ENCODE measurements at regions not wholly inside any gene's neighbourhood (a gene's known extent, or its start where the extent isn't known, plus 50 kb on each side); places are given as distances from the start of the nearest gene placed in this dataset.
"Not testable (repeated sequence)": the region's sequence is repeated elsewhere in the genome, so short reads cannot be mapped to it uniquely, and the experiment has no call there.

DNA sequence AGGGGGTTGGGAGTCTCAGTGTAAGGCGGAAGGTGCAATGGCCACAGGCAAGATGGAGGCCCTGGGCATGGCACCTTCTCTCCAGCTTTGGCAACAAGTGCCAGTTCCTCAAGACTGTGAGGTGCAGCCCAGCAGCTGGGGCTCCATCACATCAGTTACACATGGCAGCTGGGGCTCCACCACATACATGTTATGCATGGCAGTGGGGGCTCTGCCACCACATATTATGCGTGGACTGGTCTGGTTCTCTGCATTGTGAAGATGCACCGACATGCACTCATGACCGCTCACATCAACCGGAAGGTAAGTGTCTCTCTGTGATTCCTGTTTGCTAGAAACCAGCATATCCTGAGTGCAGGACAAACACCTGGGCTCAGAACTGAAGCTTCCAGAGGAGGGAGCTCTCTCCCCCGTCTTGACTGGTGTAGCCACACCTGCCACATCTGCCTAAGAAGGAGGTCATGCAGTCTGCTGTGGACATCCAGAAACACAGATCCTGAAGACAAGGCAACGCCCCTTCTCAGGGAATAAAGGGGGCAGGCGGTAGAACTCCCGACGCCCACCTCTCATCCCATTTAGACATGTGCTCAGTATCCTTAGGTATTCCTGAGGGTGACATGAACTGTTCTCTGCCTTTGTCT is 104.1 kb upstream of the TMPRSS2 start:
- Histone ChIP-seq H3K36me3 (no peaks in the 10 kb centered on the region), H3K4me2 (peak overlapping the region; percentile 32), H3K4me3 (no peak overlapping the region), H3K4me1 (peaks cover 7% of the 10 kb centered on the region), H3F3A (ENCODE audit: low read depth) (no peaks in the 10 kb centered on the region), H3K79me2 (ENCODE audit: low read depth) (no peaks in the 10 kb centered on the region), H3K9me3 (ENCODE audit: low read depth) (no peaks in the 10 kb centered on the region), H3K9ac (no peak overlapping the region), H4K20me1 (ENCODE audit: low read depth) (no peaks in the 10 kb centered on the region), H3K27ac (no peak overlapping the region), H2AFZ (replicated peaks) (peak overlapping the region; percentile 60), H3K27me3 (no peaks in the 10 kb centered on the region)
- peak; percentile 64 for DNase-seq (ENCODE audit: low spot score)
- Mint-ChIP-seq H3K36me3 (no peaks in the 10 kb centered on the region), H3K27me3 (ENCODE audit: insufficient read depth, low read depth) (peaks cover 16% of the 10 kb centered on the region), H3K4me3 (no peak overlapping the region), H3K27ac (no peak overlapping the region), H3K4me1 (peaks cover 20% of the 10 kb centered on the region), H3K9me3 (no peaks in the 10 kb centered on the region)
- TF ChIP-seq CTCF (IDR thresholded peaks at IDR 0.05): no peak

- Histone ChIP-seq H3K4me2 (no peak overlapping the region), H3F3A (ENCODE audit: low read depth) (no peaks in the 10 kb centered on the region), H3K9ac (no peak overlapping the region), H3K36me3 (no peaks in the 10 kb centered on the region), H3K4me3 (no peak overlapping the region), H3K27ac (no peak overlapping the region), H4K20me1 (ENCODE audit: low read depth) (no peaks in the 10 kb centered on the region), H3K27me3 (no peaks in the 10 kb centered on the region), H3K4me1 (peaks cover 7% of the 10 kb centered on the region), H2AFZ (replicated peaks) (no peak overlapping the region), H3K79me2 (ENCODE audit: low read depth) (no peaks in the 10 kb centered on the region), H3K9me3 (ENCODE audit: low read depth) (no peaks in the 10 kb centered on the region)
- DNase-seq (ENCODE audit: low spot score): no peak
- H3K27ac Mint-ChIP-seq: no peak overlapping the region
- no peaks in the 10 kb centered on the region for H3K36me3 Mint-ChIP-seq
- H3K27me3 Mint-ChIP-seq (ENCODE audit: insufficient read depth, low read depth): peaks cover 16% of the 10 kb centered on the region
- H3K4me1 Mint-ChIP-seq: peaks cover 20% of the 10 kb centered on the region
- H3K9me3 Mint-ChIP-seq: no peaks in the 10 kb centered on the region
- TF ChIP-seq CTCF (IDR thresholded peaks at IDR 0.05): no peak
- no peak for TF ChIP-seq EZH2phosphoT487 (IDR thresholded peaks at IDR 0.05)
- TF ChIP-seq EZH2 (IDR thresholded peaks at IDR 0.05): no peak
- no peak overlapping the region for H3K4me3 Mint-ChIP-seq
Measured at GRCh38 chr21:41611441-41611840, 103.5 kb upstream of the TMPRSS2 start.

- not testable (repeated sequence) for H3K36me3 ChIP-seq; H3F3A ChIP-seq (ENCODE audit: low read depth); H3K36me3 Mint-ChIP-seq; H3K79me2 ChIP-seq (ENCODE audit: low read depth); H3K4me3 Mint-ChIP-seq; H3K27ac ChIP-seq; H3K9ac ChIP-seq; H4K20me1 ChIP-seq (ENCODE audit: low read depth); H3K9me3 ChIP-seq (ENCODE audit: low read depth); H3K27me3 ChIP-seq; H3K4me2 ChIP-seq; DNase-seq (ENCODE audit: low spot score); H3K27ac Mint-ChIP-seq; H2AFZ ChIP-seq (replicated peaks); H3K4me3 ChIP-seq; H3K9me3 Mint-ChIP-seq; H3K4me1 ChIP-seq
- H3K4me1 Mint-ChIP-seq: peaks cover 17% of the 10 kb centered on the region
- peaks cover 16% of the 10 kb centered on the region for H3K27me3 Mint-ChIP-seq (ENCODE audit: insufficient read depth, low read depth)
Measured at GRCh38 chr21:41610840-41611115, 102.8 kb upstream of the TMPRSS2 start.

GRCh38 chr21:41610042-41610839 is 102.3 kb upstream of the TMPRSS2 start:
- Histone ChIP-seq H3K9me3 (ENCODE audit: low read depth) (no peaks in the 10 kb centered on the region), H2AFZ (replicated peaks) (no peak overlapping the region), H3F3A (ENCODE audit: low read depth) (no peaks in the 10 kb centered on the region), H3K9ac (no peak overlapping the region), H3K4me3 (no peak overlapping the region), H3K27ac (no peak overlapping the region), H3K4me2 (no peak overlapping the region), H4K20me1 (ENCODE audit: low read depth) (no peaks in the 10 kb centered on the region), H3K27me3 (no peaks in the 10 kb centered on the region), H3K36me3 (no peaks in the 10 kb centered on the region), H3K79me2 (ENCODE audit: low read depth) (no peaks in the 10 kb centered on the region), H3K4me1 (peaks cover 13% of the 10 kb centered on the region)
- H3K27ac Mint-ChIP-seq: no peak overlapping the region
- H3K4me3 Mint-ChIP-seq: no peak overlapping the region
- H3K4me1 Mint-ChIP-seq: peaks cover 17% of the 10 kb centered on the region
- TF ChIP-seq EZH2 (IDR thresholded peaks at IDR 0.05): no peak
- TF ChIP-seq EZH2phosphoT487 (IDR thresholded peaks at IDR 0.05): no peak
- peak; percentile 75 for TF ChIP-seq CTCF (IDR thresholded peaks at IDR 0.05)
- H3K9me3 Mint-ChIP-seq: no peaks in the 10 kb centered on the region
- DNase-seq (ENCODE audit: low spot score): peak; percentile 82
- H3K27me3 Mint-ChIP-seq (ENCODE audit: insufficient read depth, low read depth): peaks cover 16% of the 10 kb centered on the region
- H3K36me3 Mint-ChIP-seq: no peaks in the 10 kb centered on the region

Data from neural progenitor cell (in vitro differentiated cells).